HepG2 (cell line): ENCODE measurements at regions not wholly inside any gene's neighbourhood (a gene's known extent, or its start where the extent isn't known, plus 50 kb on each side); places are given as distances from the start of the nearest gene placed in this dataset.

Experiments
- ATAC-seq: fragments of 200-7000 bp; cut with Tn5 transposase; 3 replicates; pipeline ENCODE4 v1.9.1; 2020; ENCODE audit warnings: mild to moderate bottlenecking, moderate library complexity
- BruUV-seq: library from RNA; stranded (reverse); fragments of 400-500 nt; replicated peaks from 2 replicates; lab custom pipeline; 2021; lab: Mats Ljungman, UMichigan
- CTCF ChIA-PET: fragments of 300-600 bp; formaldehyde crosslinking; extraction: SDS; loops from one replicate; lab custom pipeline; 2021; ENCODE audit warnings: low total read pairs, inconsistent platforms, low intra/inter-chr PET ratio; lab: Yijun Ruan, JAX
- POLR2A ChIA-PET: fragments of 350-600 bp; sonication (Branson Sonifier 250); formaldehyde crosslinking; loops from one replicate; lab custom pipeline; 2020; ENCODE audit warnings: antibody characterized with exemption, inconsistent platforms; lab: Yijun Ruan, JAX
- DNase-seq: peaks from one replicate; pipeline ENCODE4 v3.0.0-alpha.2; 2015; ENCODE audit warnings: low spot score
- FAIRE-seq: peaks from 3 replicates; lab custom pipeline; 2011; peaks lifted over from hg19 to GRCh38; lab: Jason Lieb, UNC
- H2AFZ ChIP-seq: one replicate; pipeline ENCODE4 v1.6.1; 2011; ENCODE audit warnings: low read length, inconsistent platforms
- H3K27ac ChIP-seq: fragments of 300-600 bp; 3 replicates; pipeline ENCODE4 v1.8.0; 2011; ENCODE audit warnings: mixed run types, mild to moderate bottlenecking, mixed read lengths, low read length, inconsistent platforms; ENCODE audit not compliant: insufficient read depth; ENCODE audit errors: extremely low read length
- H3K27me3 ChIP-seq, 2 experiments: fragments of 200-600 bp in 1 of 2; 2 replicates in 1 of 2; 3 replicates in 1 of 2; pipeline versions ENCODE4 v1.6.0 to v1.8.0; 2011; ENCODE audit warnings: low read length in 2 of 2, mild to moderate bottlenecking in 2 of 2, moderate library complexity in 2 of 2, inconsistent platforms in 1 of 2; ENCODE audit not compliant: insufficient read depth in 2 of 2, control insufficient read depth in 1 of 2
- H3K36me3 ChIP-seq, 2 experiments: fragments of 200-600 bp in 1 of 2; replicated peaks in 1 of 2; 2 replicates in 1 of 2; 3 replicates in 1 of 2; pipeline versions ENCODE4 v1.5.1 to v1.8.0; 2011; ENCODE audit warnings: low read length in 2 of 2, inconsistent platforms in 1 of 2; ENCODE audit not compliant: insufficient read depth in 2 of 2, control insufficient read depth in 1 of 2
- H3K4me1 ChIP-seq: 2 replicates; pipeline ENCODE4 v1.5.1; 2012; ENCODE audit warnings: low read length, inconsistent platforms; ENCODE audit not compliant: insufficient read depth
- H3K4me2 ChIP-seq: 2 replicates; pipeline ENCODE4 v1.6.0; 2011; ENCODE audit warnings: low read depth, low read length, inconsistent platforms
- H3K4me3 ChIP-seq, 3 experiments: fragments of 200-600 bp in 1 of 3; sonication (generic), shearing (Covaris generic) in 1 of 3; replicated peaks in 1 of 3; 2 replicates each; pipeline ENCODE4 v1.5.1; 2011 to 2016; ENCODE audit warnings: low read length in 3 of 3, inconsistent platforms in 2 of 3, low read depth in 2 of 3, mild to moderate bottlenecking in 2 of 3, control low read depth in 1 of 3, mixed read lengths in 1 of 3; ENCODE audit not compliant: insufficient read depth in 1 of 3
- H3K79me2 ChIP-seq: one replicate; pipeline ENCODE4 v1.6.1; 2011; ENCODE audit warnings: low read length, inconsistent platforms; ENCODE audit not compliant: insufficient read depth
- H3K9ac ChIP-seq: 2 replicates; pipeline ENCODE4 v1.6.0; 2011; ENCODE audit warnings: mild to moderate bottlenecking, low read depth, low read length, inconsistent platforms; ENCODE audit not compliant: insufficient read depth
- H3K9me3 ChIP-seq: 2 replicates; pipeline ENCODE4 v1.5.1; 2012; ENCODE audit warnings: mild to moderate bottlenecking, low read length
- H4K20me1 ChIP-seq: 2 replicates; pipeline ENCODE4 v1.6.0; 2011; ENCODE audit warnings: inconsistent platforms, mild to moderate bottlenecking, low read length, moderate library complexity; ENCODE audit not compliant: insufficient read depth
- CEBPB ChIP-seq: IDR thresholded peaks from 2 replicates; pipeline ENCODE4 v1.6.1; 2011; ENCODE audit warnings: low read depth, low read length, improper control_type of control experiment, borderline replicate concordance
- CEBPG ChIP-seq: IDR thresholded peaks from 2 replicates; pipeline ENCODE4 v1.6.1; 2016
- MAZ ChIP-seq, 2 experiments: sonication (generic) in 1 of 2; formaldehyde crosslinking in 1 of 2; IDR thresholded peaks; 2 replicates each; pipeline versions ENCODE4 v1.5.0 to v1.6.1; 2012 to 2020; ENCODE audit warnings: low read depth in 2 of 2, mild to moderate bottlenecking in 2 of 2, borderline replicate concordance in 1 of 2, improper control_type of control experiment in 1 of 2, low read length in 1 of 2, missing genetic modification reagents in 1 of 2, moderate library complexity in 1 of 2
- NFKBIZ ChIP-seq: IDR thresholded peaks from 2 replicates; pipeline ENCODE4 v1.6.1; 2018; ENCODE audit warnings: missing genetic modification reagents, missing compliant biosample characterization
- RAD51 ChIP-seq: fragments of 450-650 bp; IDR thresholded peaks from 2 replicates; pipeline ENCODE4 v1.6.1; 2016; ENCODE audit warnings: borderline replicate concordance
- TAF1 ChIP-seq: sonication (generic); formaldehyde crosslinking; IDR thresholded peaks from 2 replicates; pipeline ENCODE4 v1.4.0; 2020; ENCODE audit warnings: missing genetic modification reagents
- YY1 ChIP-seq: IDR thresholded peaks from 2 replicates; pipeline ENCODE4 v1.6.1; 2011; ENCODE audit warnings: low read length, low read depth, moderate library complexity, mild to moderate bottlenecking; ENCODE audit not compliant: insufficient read depth, insufficient replicate concordance
- ZBTB42 ChIP-seq: sonication (generic); formaldehyde crosslinking; IDR thresholded peaks from 2 replicates; pipeline ENCODE4 v1.5.0; 2020; ENCODE audit warnings: mild to moderate bottlenecking, missing genetic modification reagents
- ZBTB7A ChIP-seq: sonication (generic); formaldehyde crosslinking; IDR thresholded peaks from 2 replicates; pipeline ENCODE4 v1.8.0; 2022; ENCODE audit warnings: mild to moderate bottlenecking, missing genetic modification reagents
- ZMYM2 ChIP-seq: sonication (generic); formaldehyde crosslinking; IDR thresholded peaks from 2 replicates; pipeline ENCODE4 v1.8.0; 2022; ENCODE audit warnings: mild to moderate bottlenecking, missing genetic modification reagents
- ZMYM4 ChIP-seq: sonication (generic); formaldehyde crosslinking; IDR thresholded peaks from 2 replicates; pipeline ENCODE4 v1.8.1; 2023; ENCODE audit warnings: mild to moderate bottlenecking, missing genetic modification reagents
- ZNF670 ChIP-seq: sonication (generic); formaldehyde crosslinking; IDR thresholded peaks from 2 replicates; pipeline ENCODE4 v1.8.0; 2022; ENCODE audit warnings: mild to moderate bottlenecking, missing genetic modification reagents, borderline replicate concordance
- WGBS: methylation state at CpG from one replicate; pipeline ENCODE4 v1.1.6; 2017; ENCODE audit warnings: low lambda C conversion rate; 5-methylcytosine and 5-hydroxymethylcytosine counted together
- in situ Hi-C: cut with HindIII; loops from 2 replicates; pipeline ENCODE4 v1.10.0; 2017; ENCODE audit warnings: low pct_unique_long_range_greater_than_20kb; ENCODE audit not compliant: extremely low pct_ligation_motif_present
- intact Hi-C: fragments of 100-400 bp; cut with micrococcal nuclease; formaldehyde crosslinking; loops from one replicate; pipeline ENCODE4 v1.10.0; 2022; ENCODE audit not compliant: unreplicated experiment
- TF ChIP-seq, protein P1 (sequence below): sonication (generic); formaldehyde crosslinking; IDR thresholded peaks from 2 replicates; pipeline ENCODE4 v1.8.0; 2022; ENCODE audit warnings: mild to moderate bottlenecking, missing genetic modification reagents, moderate library complexity
- TF ChIP-seq, protein P2 (sequence below): sonication (generic); formaldehyde crosslinking; IDR thresholded peaks from 2 replicates; pipeline ENCODE4 v1.5.0; 2020; ENCODE audit warnings: missing genetic modification reagents

DNA sequence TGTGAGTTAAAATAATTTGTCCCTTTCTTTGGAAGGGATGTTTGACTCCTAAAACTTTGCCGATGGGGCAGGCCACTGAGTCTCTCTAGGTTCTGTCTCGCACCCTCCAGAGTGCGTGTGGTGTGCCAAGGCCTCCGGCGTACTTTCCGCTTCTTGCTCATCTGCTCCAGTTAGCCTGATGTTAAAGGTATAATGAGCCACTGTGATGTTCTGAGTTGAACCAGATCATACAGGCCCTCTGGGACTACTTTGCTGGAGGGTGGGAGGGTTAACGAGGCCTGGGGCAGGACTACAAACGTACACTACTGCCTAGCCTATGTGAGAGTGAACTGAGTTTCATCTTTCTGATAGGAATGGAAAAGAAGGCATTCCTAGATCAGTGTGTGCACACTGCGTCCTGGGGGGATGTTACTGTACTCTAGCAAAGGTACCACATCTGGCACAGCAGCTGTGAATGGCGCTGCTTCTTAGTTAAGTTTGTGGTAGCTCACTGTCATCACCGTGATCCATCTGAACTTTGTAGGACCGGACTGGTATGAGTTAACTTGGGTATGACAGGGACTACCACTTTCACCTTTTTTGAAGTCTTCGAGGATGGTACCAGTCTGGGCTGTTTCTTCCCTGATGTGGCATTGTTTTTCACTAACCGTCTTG, 60.2 kb downstream of the RGS12 start:
- Histone ChIP-seq H3K27ac (peak overlapping the region; percentile 92), H4K20me1 (no peaks in the 10 kb centered on the region), H3K4me3 (no peak overlapping the region), H3K4me1 (peaks cover 51% of the 10 kb centered on the region), H3K27me3 (no peaks in the 10 kb centered on the region), H3K9ac (no peak overlapping the region), H3K9me3 (peaks cover 20% of the 10 kb centered on the region), H3K4me2 (no peak overlapping the region), H3K79me2 (peaks cover 13% of the 10 kb centered on the region), H3K36me3 (no peaks in the 10 kb centered on the region), H2AFZ (no peak overlapping the region)
- ChIA-PET CTCF (no interaction called here), POLR2A (interaction anchor here (1.3 to 3.6 kb wide), 3 partner anchors 32 to 89 kb away, joined by 3 to 25 read pairs (median 11); partner anchors contain the start of gene HGFAC)
- WGBS, result 96% methylated on average over 12 of the region's 14 CpGs
- no TSS peak for BruUV-seq
- in situ Hi-C loops, result no loop called here
- ATAC-seq (no peak), FAIRE-seq (no peak), DNase-seq (no peak)
- TF ChIP-seq ZBTB42 (0 out of 2 replicates have a peak, but pooled peaks have one; percentile 37), ZMYM4 (CRISPR knock-in tag) (no peak), NFKBIZ (no peak)
- intact Hi-C loops, result no loop called here

DNA sequence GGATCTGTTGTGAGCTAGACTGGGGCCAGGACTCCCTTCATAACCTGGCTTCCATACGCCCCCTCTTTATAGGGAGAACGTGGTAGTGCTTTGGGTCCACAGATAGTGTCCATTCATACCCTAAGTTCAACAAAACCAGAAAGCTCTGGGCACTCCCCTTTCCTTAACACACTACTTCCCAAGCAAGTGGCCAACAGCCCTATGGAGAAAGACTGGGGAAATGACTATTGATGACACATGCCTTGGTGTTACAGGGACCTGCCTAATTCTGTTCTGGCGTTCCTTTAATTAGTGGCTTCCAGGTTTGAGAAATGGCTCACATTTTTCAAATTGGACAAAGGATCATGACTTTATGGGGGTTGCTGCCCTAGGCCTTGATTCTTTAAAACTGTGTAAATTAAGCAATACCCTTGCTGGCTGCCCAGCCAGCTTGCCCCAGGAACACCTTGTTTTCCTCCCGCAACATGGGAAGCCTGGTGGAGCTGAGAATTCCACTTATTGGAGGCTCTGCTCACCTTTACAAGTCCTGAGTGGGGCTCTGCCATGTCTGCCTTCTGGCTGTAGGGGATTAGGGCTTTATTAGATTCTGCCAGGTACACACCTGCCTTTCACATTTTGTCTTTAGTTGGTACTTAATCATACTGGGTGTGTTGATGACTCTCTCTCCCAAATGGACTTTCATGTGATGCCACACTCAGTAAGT, 61.1 kb downstream of the RGS12 start:
- ATAC-seq, result peak; percentile 75
- TF ChIP-seq ZNF670 (CRISPR knock-in tag), result no peak
- peak; percentile 33 for TF ChIP-seq CEBPG (CRISPR knock-in tag)
- no peak for TF ChIP-seq YY1
- TF ChIP-seq, protein P1, sequence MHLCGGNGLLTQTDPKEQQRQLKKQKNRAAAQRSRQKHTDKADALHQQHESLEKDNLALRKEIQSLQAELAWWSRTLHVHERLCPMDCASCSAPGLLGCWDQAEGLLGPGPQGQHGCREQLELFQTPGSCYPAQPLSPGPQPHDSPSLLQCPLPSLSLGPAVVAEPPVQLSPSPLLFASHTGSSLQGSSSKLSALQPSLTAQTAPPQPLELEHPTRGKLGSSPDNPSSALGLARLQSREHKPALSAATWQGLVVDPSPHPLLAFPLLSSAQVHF (CRISPR knock-in tag), result no peak
- TF ChIP-seq CEBPB, result peak; percentile 25; the same call in 1 of the 2 replicates
- TF ChIP-seq ZMYM2, result 0 out of 2 replicates have a peak, but pooled peaks have one; percentile 44
- TF ChIP-seq, protein P2, sequence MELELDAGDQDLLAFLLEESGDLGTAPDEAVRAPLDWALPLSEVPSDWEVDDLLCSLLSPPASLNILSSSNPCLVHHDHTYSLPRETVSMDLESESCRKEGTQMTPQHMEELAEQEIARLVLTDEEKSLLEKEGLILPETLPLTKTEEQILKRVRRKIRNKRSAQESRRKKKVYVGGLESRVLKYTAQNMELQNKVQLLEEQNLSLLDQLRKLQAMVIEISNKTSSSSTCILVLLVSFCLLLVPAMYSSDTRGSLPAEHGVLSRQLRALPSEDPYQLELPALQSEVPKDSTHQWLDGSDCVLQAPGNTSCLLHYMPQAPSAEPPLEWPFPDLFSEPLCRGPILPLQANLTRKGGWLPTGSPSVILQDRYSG, result 0 out of 2 replicates have a peak, but pooled peaks have one; percentile 20
- TF ChIP-seq MAZ (IDR thresholded peaks at IDR 0.05; ENCODE audit: borderline replicate concordance, low read depth, low read length), result no peak
- TF ChIP-seq MAZ (CRISPR knock-in tag; IDR thresholded peaks at IDR 0.05; ENCODE audit: low read depth), result peak; percentile 57; the same call in 1 of the 2 replicates
- no peak for TF ChIP-seq ZBTB7A (CRISPR knock-in tag)
- TF ChIP-seq TAF1 (CRISPR knock-in tag), result peak; percentile 21; the same call in 1 of the 2 replicates
- no peak for TF ChIP-seq RAD51

More for the DNA sequence above, 61.1 kb downstream of the RGS12 start:
- H3K27ac ChIP-seq, result peak overlapping the region; percentile 92
- no peaks in the 10 kb centered on the region for H3K27me3 ChIP-seq
- peak overlapping the region in 1 of 3 experiments; percentile 49; a peak in 3 of 6 replicates for H3K4me3 ChIP-seq
- H3K4me1 ChIP-seq, result peaks cover 56% of the 10 kb centered on the region
- H3K79me2 ChIP-seq, result peaks cover 13% of the 10 kb centered on the region
- WGBS, result 63% methylated on average over 3 of the region's 4 CpGs
- no TSS peak for BruUV-seq
- H3K4me2 ChIP-seq, result peak overlapping the region; percentile 82
- POLR2A ChIA-PET, result interaction anchor here (0.9 to 3.6 kb wide), 6 partner anchors 8 to 483 kb away, joined by 3 to 25 read pairs (median 8); partner anchors contain the start of gene HGFAC
- CTCF ChIA-PET, result no interaction called here
- peaks cover 20% of the 10 kb centered on the region for H3K9me3 ChIP-seq
- FAIRE-seq (no peak), DNase-seq (no peak)
- in situ Hi-C loops, result no loop called here
- no peaks in the 10 kb centered on the region for H4K20me1 ChIP-seq
- H2AFZ ChIP-seq, result no peak overlapping the region
- peak overlapping the region; percentile 53 for H3K9ac ChIP-seq
- H3K36me3 ChIP-seq, result no peaks in the 10 kb centered on the region
- intact Hi-C loops, result loop anchor here (1.0 to 2.0 kb wide), 3 partner anchors 31 to 89 kb away; no protein-coding TSS in a partner anchor
